Nephron progenitor cell (in vitro differentiated cells): ENCODE measurements at regions not wholly inside any gene's neighbourhood (a gene's known extent, or its start where the extent isn't known, plus 50 kb on each side); places are given as distances from the start of the nearest gene placed in this dataset.

ENCODE experiments used
- DNase-seq: peaks from one replicate; pipeline ENCODE4 v3.0.0; 2021
- H3K27ac Mint-ChIP-seq: 2 replicates; pipeline ENCODE4 v1.8.0; 2021; ENCODE audit warnings: mild to moderate bottlenecking, moderate library complexity, mixed read lengths
- H3K27me3 Mint-ChIP-seq: 2 replicates; pipeline ENCODE4 v1.8.0; 2021; ENCODE audit warnings: mild to moderate bottlenecking, low read depth, mixed read lengths; ENCODE audit not compliant: poor library complexity
- H3K36me3 Mint-ChIP-seq: 2 replicates; pipeline ENCODE4 v1.8.0; 2021; ENCODE audit warnings: low read depth, mixed read lengths
- H3K4me1 Mint-ChIP-seq: 2 replicates; pipeline ENCODE4 v1.8.0; 2021; ENCODE audit warnings: mixed read lengths
- H3K4me3 Mint-ChIP-seq: 2 replicates; pipeline ENCODE4 v1.8.0; 2021; ENCODE audit warnings: mild to moderate bottlenecking, moderate library complexity, mixed read lengths
- H3K9me3 Mint-ChIP-seq: 2 replicates; pipeline ENCODE4 v1.8.0; 2021; ENCODE audit warnings: mild to moderate bottlenecking, moderate library complexity, mixed read lengths
- TF ChIP-seq, protein P1 (sequence below): fragments of 200-600 bp; sonication (generic); IDR thresholded peaks from 2 replicates; pipeline ENCODE4 v1.5.0; 2021; ENCODE audit warnings: antibody characterized with exemption

DNA sequence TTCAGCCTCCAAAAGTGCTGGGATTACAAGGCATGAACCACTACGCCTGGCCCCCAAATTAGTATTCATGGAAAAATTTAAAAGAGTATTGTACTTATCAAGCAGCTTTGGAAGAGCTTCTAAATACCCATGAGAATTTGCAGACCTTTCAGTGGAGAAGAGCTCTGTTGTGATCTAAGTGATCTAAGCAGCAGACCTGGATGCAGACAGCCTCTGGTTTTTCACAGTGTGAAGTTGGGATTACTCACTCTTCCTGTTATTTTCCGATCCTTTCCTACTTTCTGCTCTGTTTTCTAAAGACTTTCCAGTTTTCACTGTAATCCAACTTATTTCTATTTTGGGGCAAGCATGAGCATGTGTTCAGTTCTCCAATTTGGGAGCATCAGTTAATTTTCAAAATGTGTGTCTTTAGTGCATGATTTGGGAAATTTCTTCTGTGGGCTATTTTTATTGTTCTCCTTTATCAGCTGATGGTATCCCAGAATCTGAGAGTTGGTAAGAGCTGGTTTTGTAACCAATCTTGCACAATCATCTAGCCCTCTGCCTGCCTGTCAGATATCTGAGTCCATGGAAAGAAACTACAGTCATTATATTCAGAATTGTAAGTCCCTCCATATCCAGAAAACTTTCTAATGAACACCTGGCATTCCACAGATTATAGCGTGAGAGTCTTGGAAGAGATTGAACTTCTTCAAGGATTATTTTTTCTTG, 207.7 kb upstream of the DTNBP1 start:
- Mint-ChIP-seq H3K4me1 (peaks cover 29% of the 10 kb centered on the region), H3K4me3 (no peak overlapping the region), H3K27me3 (no peaks in the 10 kb centered on the region), H3K27ac (no peak overlapping the region), H3K36me3 (no peaks in the 10 kb centered on the region), H3K9me3 (no peaks in the 10 kb centered on the region)
- DNase-seq: no peak
- TF ChIP-seq, protein P1, sequence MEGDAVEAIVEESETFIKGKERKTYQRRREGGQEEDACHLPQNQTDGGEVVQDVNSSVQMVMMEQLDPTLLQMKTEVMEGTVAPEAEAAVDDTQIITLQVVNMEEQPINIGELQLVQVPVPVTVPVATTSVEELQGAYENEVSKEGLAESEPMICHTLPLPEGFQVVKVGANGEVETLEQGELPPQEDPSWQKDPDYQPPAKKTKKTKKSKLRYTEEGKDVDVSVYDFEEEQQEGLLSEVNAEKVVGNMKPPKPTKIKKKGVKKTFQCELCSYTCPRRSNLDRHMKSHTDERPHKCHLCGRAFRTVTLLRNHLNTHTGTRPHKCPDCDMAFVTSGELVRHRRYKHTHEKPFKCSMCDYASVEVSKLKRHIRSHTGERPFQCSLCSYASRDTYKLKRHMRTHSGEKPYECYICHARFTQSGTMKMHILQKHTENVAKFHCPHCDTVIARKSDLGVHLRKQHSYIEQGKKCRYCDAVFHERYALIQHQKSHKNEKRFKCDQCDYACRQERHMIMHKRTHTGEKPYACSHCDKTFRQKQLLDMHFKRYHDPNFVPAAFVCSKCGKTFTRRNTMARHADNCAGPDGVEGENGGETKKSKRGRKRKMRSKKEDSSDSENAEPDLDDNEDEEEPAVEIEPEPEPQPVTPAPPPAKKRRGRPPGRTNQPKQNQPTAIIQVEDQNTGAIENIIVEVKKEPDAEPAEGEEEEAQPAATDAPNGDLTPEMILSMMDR: no peak

DNA sequence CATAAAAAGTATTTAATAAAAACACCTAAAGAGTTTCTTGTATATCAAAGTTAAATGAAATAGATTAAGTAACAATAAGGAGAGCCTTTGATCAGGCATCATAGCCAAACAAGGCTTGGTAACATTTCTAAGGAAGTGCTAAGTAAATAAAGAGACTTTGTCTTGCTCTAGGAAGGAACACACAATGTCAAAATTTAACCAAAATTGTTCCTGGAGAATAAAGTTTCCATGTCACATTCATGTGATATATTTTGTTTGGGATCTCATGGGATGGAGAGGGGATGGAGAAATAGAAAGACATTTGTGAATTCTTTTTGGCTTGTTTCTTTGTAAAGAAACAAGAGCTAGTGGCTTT, 201.9 kb upstream of the DTNBP1 start:
- Mint-ChIP-seq H3K9me3 (no peaks in the 10 kb centered on the region), H3K4me1 (no peaks in the 10 kb centered on the region), H3K27me3 (peaks cover 3% of the 10 kb centered on the region), H3K36me3 (no peaks in the 10 kb centered on the region), H3K4me3 (no peak overlapping the region), H3K27ac (no peak overlapping the region)
- DNase-seq: no peak
- TF ChIP-seq, protein P1: no peak

DNA sequence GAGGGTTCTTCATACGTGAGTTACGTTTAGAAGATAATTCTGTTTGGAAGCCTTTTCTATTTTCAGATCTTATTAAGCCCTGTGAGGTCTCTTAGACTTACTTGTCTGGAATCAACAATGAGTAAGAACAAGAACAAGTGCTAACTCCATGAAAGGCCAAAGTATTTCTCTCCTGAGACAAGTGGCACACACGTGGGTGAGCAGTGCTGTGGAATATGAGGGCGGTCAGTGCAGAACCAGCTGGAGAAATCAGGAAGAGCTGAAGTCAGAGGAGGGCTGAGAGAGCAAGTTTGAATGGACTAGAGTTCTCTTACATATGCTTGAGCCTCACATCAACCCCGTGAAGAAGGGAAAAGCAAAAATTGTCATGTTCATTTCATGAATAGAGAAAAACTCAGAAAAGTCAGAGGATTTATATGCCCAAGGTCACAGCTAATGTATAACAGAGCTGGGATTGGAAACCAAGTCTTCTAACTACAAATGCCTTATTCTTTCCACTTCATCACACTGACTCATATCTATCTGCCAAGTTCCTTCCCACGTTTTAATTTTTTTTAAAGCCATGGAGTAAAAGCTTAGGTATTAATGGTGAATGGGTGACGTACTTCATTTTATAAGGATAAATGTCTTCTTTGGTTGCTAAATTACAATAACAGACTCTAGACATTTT, 201.3 kb upstream of the DTNBP1 start:
- TF ChIP-seq, protein P1: no peak
- Mint-ChIP-seq H3K9me3 (no peaks in the 10 kb centered on the region), H3K4me1 (no peaks in the 10 kb centered on the region), H3K4me3 (no peak overlapping the region), H3K27me3 (peaks cover 3% of the 10 kb centered on the region), H3K36me3 (no peaks in the 10 kb centered on the region), H3K27ac (no peak overlapping the region)
- no peak for DNase-seq

DNA sequence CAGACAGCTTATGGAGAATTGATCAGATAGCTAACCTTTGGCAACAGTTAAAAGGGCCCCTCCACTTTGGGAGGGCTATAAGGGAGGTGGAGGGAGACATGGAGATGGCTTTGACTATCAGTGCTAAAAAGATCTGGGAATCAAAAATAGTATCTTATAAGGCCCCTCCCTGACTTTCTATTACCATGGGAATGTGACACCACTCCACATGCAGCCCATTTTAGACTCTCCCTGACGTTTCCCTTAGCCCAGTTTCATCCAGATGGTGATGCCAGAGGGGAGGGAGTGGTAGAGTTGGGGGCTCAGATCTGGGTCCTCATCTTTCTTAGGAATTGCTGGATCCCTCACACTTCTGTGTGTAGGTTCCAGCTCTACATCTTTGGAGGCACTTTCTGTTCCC, 200.0 kb upstream of the DTNBP1 start:
- peaks cover 5% of the 10 kb centered on the region for H3K4me1 Mint-ChIP-seq
- H3K9me3 Mint-ChIP-seq: no peaks in the 10 kb centered on the region
- no peak for DNase-seq
- no peaks in the 10 kb centered on the region for H3K36me3 Mint-ChIP-seq
- peaks cover 3% of the 10 kb centered on the region for H3K27me3 Mint-ChIP-seq
- H3K27ac Mint-ChIP-seq: no peak overlapping the region
- TF ChIP-seq, protein P1: no peak
- no peak overlapping the region for H3K4me3 Mint-ChIP-seq

DNA sequence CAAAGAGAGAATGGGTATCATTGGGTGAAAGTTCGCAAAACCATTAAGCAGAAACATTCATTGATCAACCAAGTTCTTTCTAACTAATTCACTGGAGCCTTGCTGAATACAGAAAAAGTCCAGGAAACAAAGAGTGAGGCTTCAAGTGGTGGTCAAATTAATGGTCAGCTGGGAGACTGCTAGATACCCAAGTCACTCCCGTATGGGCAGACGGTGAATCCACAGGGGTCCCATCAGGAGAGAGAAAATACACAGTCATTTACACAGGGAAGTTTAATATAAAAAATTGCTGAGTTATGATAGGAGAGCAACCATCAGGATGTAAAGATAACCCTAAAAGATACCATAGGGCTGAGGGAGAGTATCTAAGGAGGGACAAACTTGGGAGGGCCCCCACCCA, 198.7 kb upstream of the DTNBP1 start:
- Mint-ChIP-seq H3K4me3 (no peak overlapping the region), H3K9me3 (no peaks in the 10 kb centered on the region), H3K27ac (no peak overlapping the region), H3K27me3 (peaks cover 3% of the 10 kb centered on the region), H3K36me3 (no peaks in the 10 kb centered on the region), H3K4me1 (peaks cover 16% of the 10 kb centered on the region)
- DNase-seq: no peak
- TF ChIP-seq, protein P1: no peak
